Muscle of leg (tissue), 3 donors: ENCODE measurements at regions not wholly inside any gene's neighbourhood (a gene's known extent, or its start where the extent isn't known, plus 50 kb on each side); places are given as distances from the start of the nearest gene placed in this dataset.
"Not testable (repeated sequence)": the region's sequence is repeated elsewhere in the genome, so short reads cannot be mapped to it uniquely, and the experiment has no call there.

Source experiments
- DNase-seq: peaks from one replicate; pipeline ENCODE4 v3.0.0; 2013
- H3K27ac ChIP-seq: one replicate; pipeline ENCODE4 v1.5.1; 2013; ENCODE audit warnings: mild to moderate bottlenecking, low read length, control low read depth
- H3K27me3 ChIP-seq: one replicate; pipeline ENCODE4 v1.6.1; 2013; ENCODE audit warnings: low read length; ENCODE audit not compliant: control insufficient read depth, insufficient read depth
- H3K36me3 ChIP-seq: one replicate; pipeline ENCODE4 v1.6.1; 2013; ENCODE audit warnings: low read length; ENCODE audit not compliant: control insufficient read depth, insufficient read depth
- H3K4me1 ChIP-seq: one replicate; pipeline ENCODE4 v1.6.1; 2013; ENCODE audit warnings: low read length; ENCODE audit not compliant: control insufficient read depth, insufficient read depth
- H3K4me3 ChIP-seq: one replicate; pipeline ENCODE4 v1.5.1; 2013; ENCODE audit warnings: low read length, control low read depth
- H3K9me3 ChIP-seq: replicated peaks from 2 replicates; pipeline ENCODE4 v1.6.1; 2013; ENCODE audit warnings: low read depth, low read length; ENCODE audit not compliant: control insufficient read depth
- WGBS: methylation state at CpG from one replicate; pipeline ENCODE4 v1.1.5; 2013; ENCODE audit warnings: missing lambda C conversion rate; ENCODE audit not compliant: insufficient coverage; 5-methylcytosine and 5-hydroxymethylcytosine counted together

GRCh38 chr9:126166866-126167265 lies 159.8 kb upstream of the MVB12B start:
- Histone ChIP-seq H3K27ac (no peak overlapping the region), H3K36me3 (no peaks in the 10 kb centered on the region), H3K4me1 (no peaks in the 10 kb centered on the region), H3K27me3 (peaks cover 7% of the 10 kb centered on the region), H3K9me3 (no peaks in the 10 kb centered on the region), H3K4me3 (no peak overlapping the region)
- WGBS, result 87% methylated on average over 4 of the region's 6 CpGs
- no peak for DNase-seq

- no peak overlapping the region for H3K4me3 ChIP-seq
- no peak for DNase-seq
- peaks cover 7% of the 10 kb centered on the region for H3K27me3 ChIP-seq
- H3K9me3 ChIP-seq, result no peaks in the 10 kb centered on the region
- no peaks in the 10 kb centered on the region for H3K4me1 ChIP-seq
- WGBS, result 84% methylated on average over 4 of the region's 4 CpGs
- H3K36me3 ChIP-seq, result no peaks in the 10 kb centered on the region
- H3K27ac ChIP-seq, result no peak overlapping the region
These were observed 156.9 kb upstream of the MVB12B start for GRCh38 chr9:126169736-126170135.

GRCh38 chr9:126170286-126170823 lies 156.3 kb upstream of the MVB12B start:
- H3K36me3 ChIP-seq, result no peaks in the 10 kb centered on the region
- no peak overlapping the region for H3K4me3 ChIP-seq
- DNase-seq, result no peak
- peaks cover 7% of the 10 kb centered on the region for H3K27me3 ChIP-seq
- no peak overlapping the region for H3K27ac ChIP-seq
- no peaks in the 10 kb centered on the region for H3K9me3 ChIP-seq
- H3K4me1 ChIP-seq, result no peaks in the 10 kb centered on the region
- WGBS, result 70% methylated on average over 4 of the region's 6 CpGs

GRCh38 chr9:126171641-126172040 lies 155.0 kb upstream of the MVB12B start:
- no peak for DNase-seq
- H3K4me3 ChIP-seq, result no peak overlapping the region
- no peaks in the 10 kb centered on the region for H3K36me3 ChIP-seq
- WGBS, result no CpG with 5 or more reads among the region's 8 CpGs
- H3K4me1 ChIP-seq, result no peaks in the 10 kb centered on the region
- no peaks in the 10 kb centered on the region for H3K9me3 ChIP-seq
- H3K27ac ChIP-seq, result no peak overlapping the region
- peaks cover 5% of the 10 kb centered on the region for H3K27me3 ChIP-seq

- 98% methylated on average over 6 of the region's 7 CpGs for WGBS
- Histone ChIP-seq H3K4me1 (no peaks in the 10 kb centered on the region), H3K27me3 (peaks cover 2% of the 10 kb centered on the region), H3K36me3 (no peaks in the 10 kb centered on the region), H3K4me3 (no peak overlapping the region), H3K27ac (no peak overlapping the region), H3K9me3 (no peaks in the 10 kb centered on the region)
- no peak for DNase-seq
These were observed 153.2 kb upstream of the MVB12B start for GRCh38 chr9:126173401-126173800.

- no peaks in the 10 kb centered on the region for H3K9me3 ChIP-seq
- no peak overlapping the region for H3K4me3 ChIP-seq
- peaks cover 2% of the 10 kb centered on the region for H3K27me3 ChIP-seq
- WGBS, result 78% methylated on average over 4 of the region's 4 CpGs
- no peaks in the 10 kb centered on the region for H3K36me3 ChIP-seq
- H3K4me1 ChIP-seq, result no peaks in the 10 kb centered on the region
- H3K27ac ChIP-seq, result no peak overlapping the region
- no peak for DNase-seq
These were observed 152.7 kb upstream of the MVB12B start for GRCh38 chr9:126173929-126174328.

- Histone ChIP-seq H3K9me3 (peaks cover 7% of the 10 kb centered on the region), H3K36me3 (no peaks in the 10 kb centered on the region), H3K4me1 (no peaks in the 10 kb centered on the region), H3K27ac (no peak overlapping the region), H3K4me3 (no peak overlapping the region), H3K27me3 (peaks cover 5% of the 10 kb centered on the region)
- no CpG with 5 or more reads among the region's 10 CpGs for WGBS
- DNase-seq, result no peak
These were observed 143.4 kb upstream of the MVB12B start for GRCh38 chr9:126183266-126183665.

GRCh38 chr9:126190994-126191393 lies 135.6 kb upstream of the MVB12B start:
- not testable (repeated sequence) for H3K9me3 ChIP-seq, H3K36me3 ChIP-seq, H3K27me3 ChIP-seq, H3K27ac ChIP-seq, DNase-seq, H3K4me1 ChIP-seq, H3K4me3 ChIP-seq
- WGBS, result no CpG with 5 or more reads among the region's 2 CpGs

- Histone ChIP-seq H3K27ac (no peak overlapping the region), H3K4me1 (no peaks in the 10 kb centered on the region), H3K36me3 (no peaks in the 10 kb centered on the region), H3K9me3 (no peaks in the 10 kb centered on the region), H3K27me3 (peaks cover 5% of the 10 kb centered on the region), H3K4me3 (no peak overlapping the region)
- no CpG with 5 or more reads among the region's 4 CpGs for WGBS
- DNase-seq, result no peak
These were observed 127.8 kb upstream of the MVB12B start for GRCh38 chr9:126198854-126199253.

- no peaks in the 10 kb centered on the region for H3K4me1 ChIP-seq
- no peaks in the 10 kb centered on the region for H3K9me3 ChIP-seq
- H3K36me3 ChIP-seq, result no peaks in the 10 kb centered on the region
- WGBS, result 87% methylated on average over 5 of the region's 5 CpGs
- H3K27me3 ChIP-seq, result peaks cover 8% of the 10 kb centered on the region
- no peak overlapping the region for H3K4me3 ChIP-seq
- no peak overlapping the region for H3K27ac ChIP-seq
- DNase-seq, result no peak
These were observed 123.3 kb upstream of the MVB12B start for GRCh38 chr9:126203313-126203712.

- H3K4me3 ChIP-seq, result no peak overlapping the region
- H3K27me3 ChIP-seq, result peaks cover 10% of the 10 kb centered on the region
- WGBS, result 89% methylated on average over 5 of the region's 5 CpGs
- no peak for DNase-seq
- no peaks in the 10 kb centered on the region for H3K4me1 ChIP-seq
- H3K9me3 ChIP-seq, result no peaks in the 10 kb centered on the region
- H3K27ac ChIP-seq, result no peak overlapping the region
- H3K36me3 ChIP-seq, result no peaks in the 10 kb centered on the region
These were observed 122.4 kb upstream of the MVB12B start for GRCh38 chr9:126204197-126204596.
